Spleen (tissue), 7 donors: ENCODE measurements at regions not wholly inside any gene's neighbourhood (a gene's known extent, or its start where the extent isn't known, plus 50 kb on each side); places are given as distances from the start of the nearest gene placed in this dataset.

Experiments
- CTCF ChIP-seq, 11 experiments: fragments of 200-600 bp in 7 of 11; fragments of 450-650 bp in 4 of 11; sonication (generic) in 4 of 11; IDR thresholded peaks in 8 of 11; conservative IDR thresholded peaks in 3 of 11; 1 replicate in 7 of 11; 2 replicates in 4 of 11; pipeline versions ENCODE4 v1.4.0 to v1.8.0; 2016 to 2021; ENCODE audit warnings: antibody characterized with exemption in 11 of 11, inconsistent platforms in 4 of 11, mild to moderate bottlenecking in 1 of 11
- POLR2A ChIP-seq, 3 donors: fragments of 450-650 bp; IDR thresholded peaks; one replicate each; pipeline ENCODE4 v1.5.1; 2017; ENCODE audit warnings: antibody characterized with exemption in 3 of 3, mild to moderate bottlenecking in 1 of 3
- POLR2AphosphoS5 ChIP-seq, 3 donors: sonication (generic); formaldehyde crosslinking; IDR thresholded peaks; one replicate each; pipeline ENCODE4 v1.5.1; 2017; ENCODE audit warnings: antibody characterized with exemption in 3 of 3
- donor health status: DM: no; HTN: no; CAD: no; lungs with moderate emphysema.
- donor health status: DM: no; HTN: no; CAD: no.
- donor health status: DM: no; HTN: no; CAD: no.

DNA sequence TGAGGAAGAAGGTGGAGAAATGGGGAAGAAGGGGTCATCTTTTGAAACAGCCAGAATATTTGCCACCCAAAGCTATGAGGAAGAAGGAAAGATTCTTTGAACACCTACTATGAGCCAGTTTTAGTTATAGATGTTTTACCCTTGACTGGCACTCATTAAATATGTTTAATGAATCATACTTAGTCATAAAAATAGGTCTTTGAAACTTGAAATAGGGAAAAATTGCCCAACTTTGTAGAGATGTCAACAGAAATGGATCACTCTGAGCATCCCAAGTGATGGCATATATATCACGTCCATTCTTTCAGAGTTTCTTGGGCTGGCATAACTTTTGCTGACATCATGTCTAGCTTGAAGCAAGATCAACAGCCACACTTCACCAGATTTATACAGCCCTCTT is 263.5 kb downstream of the RPAP3 start:
- TF ChIP-seq CTCF (IDR thresholded peaks at IDR 0.05 in 8 of 11, conservative IDR thresholded peaks at IDR 0.05 in 3 of 11) (no peak), POLR2A (IDR thresholded peaks at IDR 0.05) (no peak), POLR2AphosphoS5 (IDR thresholded peaks at IDR 0.05) (no peak)
